ENCODE measurements at regions not wholly inside any gene's neighbourhood (a gene's known extent, or its start where the extent isn't known, plus 50 kb on each side); places are given as distances from the start of the nearest gene placed in this dataset.

DNA sequence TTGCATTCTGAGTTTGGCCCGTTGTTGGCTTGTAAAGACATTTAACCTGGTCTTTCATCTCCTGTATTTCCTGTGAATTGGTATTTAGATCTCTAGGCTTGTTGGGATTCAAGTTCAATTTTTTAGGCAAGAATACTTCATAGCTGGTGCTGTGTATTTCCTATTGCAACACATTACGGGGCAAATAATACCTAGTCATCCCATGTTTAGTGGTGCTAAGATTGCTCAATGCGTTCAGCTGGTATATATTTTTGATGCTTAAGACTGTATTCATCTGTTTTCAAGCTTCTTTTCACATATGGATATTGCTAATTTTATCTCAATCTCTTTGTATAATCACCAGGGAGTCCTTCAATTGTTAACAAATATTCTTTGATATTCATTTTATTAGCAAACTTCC is 87.5 kb upstream of the ZBTB18 start:
- no peak for TF ChIP-seq EZH2phosphoT487 (IDR thresholded peaks at IDR 0.05; ENCODE audit: borderline replicate concordance)
- TF ChIP-seq, protein P1, sequence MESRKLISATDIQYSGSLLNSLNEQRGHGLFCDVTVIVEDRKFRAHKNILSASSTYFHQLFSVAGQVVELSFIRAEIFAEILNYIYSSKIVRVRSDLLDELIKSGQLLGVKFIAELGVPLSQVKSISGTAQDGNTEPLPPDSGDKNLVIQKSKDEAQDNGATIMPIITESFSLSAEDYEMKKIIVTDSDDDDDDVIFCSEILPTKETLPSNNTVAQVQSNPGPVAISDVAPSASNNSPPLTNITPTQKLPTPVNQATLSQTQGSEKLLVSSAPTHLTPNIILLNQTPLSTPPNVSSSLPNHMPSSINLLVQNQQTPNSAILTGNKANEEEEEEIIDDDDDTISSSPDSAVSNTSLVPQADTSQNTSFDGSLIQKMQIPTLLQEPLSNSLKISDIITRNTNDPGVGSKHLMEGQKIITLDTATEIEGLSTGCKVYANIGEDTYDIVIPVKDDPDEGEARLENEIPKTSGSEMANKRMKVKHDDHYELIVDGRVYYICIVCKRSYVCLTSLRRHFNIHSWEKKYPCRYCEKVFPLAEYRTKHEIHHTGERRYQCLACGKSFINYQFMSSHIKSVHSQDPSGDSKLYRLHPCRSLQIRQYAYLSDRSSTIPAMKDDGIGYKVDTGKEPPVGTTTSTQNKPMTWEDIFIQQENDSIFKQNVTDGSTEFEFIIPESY (IDR thresholded peaks at IDR 0.05; ENCODE audit: extremely low read depth, insufficient replicate concordance, low read length): no peak
- TF ChIP-seq, protein P2, sequence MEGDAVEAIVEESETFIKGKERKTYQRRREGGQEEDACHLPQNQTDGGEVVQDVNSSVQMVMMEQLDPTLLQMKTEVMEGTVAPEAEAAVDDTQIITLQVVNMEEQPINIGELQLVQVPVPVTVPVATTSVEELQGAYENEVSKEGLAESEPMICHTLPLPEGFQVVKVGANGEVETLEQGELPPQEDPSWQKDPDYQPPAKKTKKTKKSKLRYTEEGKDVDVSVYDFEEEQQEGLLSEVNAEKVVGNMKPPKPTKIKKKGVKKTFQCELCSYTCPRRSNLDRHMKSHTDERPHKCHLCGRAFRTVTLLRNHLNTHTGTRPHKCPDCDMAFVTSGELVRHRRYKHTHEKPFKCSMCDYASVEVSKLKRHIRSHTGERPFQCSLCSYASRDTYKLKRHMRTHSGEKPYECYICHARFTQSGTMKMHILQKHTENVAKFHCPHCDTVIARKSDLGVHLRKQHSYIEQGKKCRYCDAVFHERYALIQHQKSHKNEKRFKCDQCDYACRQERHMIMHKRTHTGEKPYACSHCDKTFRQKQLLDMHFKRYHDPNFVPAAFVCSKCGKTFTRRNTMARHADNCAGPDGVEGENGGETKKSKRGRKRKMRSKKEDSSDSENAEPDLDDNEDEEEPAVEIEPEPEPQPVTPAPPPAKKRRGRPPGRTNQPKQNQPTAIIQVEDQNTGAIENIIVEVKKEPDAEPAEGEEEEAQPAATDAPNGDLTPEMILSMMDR (IDR thresholded peaks at IDR 0.05 in 2 of 3, conservative IDR thresholded peaks at IDR 0.05 in 1 of 3; ENCODE audit: borderline replicate concordance in 1 of 3, insufficient read depth in 1 of 3, low read depth in 2 of 3, low read length in 2 of 3): no peak
- TF ChIP-seq YY1 (IDR thresholded peaks at IDR 0.05; ENCODE audit: extremely low read depth, insufficient replicate concordance, low read depth, low read length): no peak
- no peak for TF ChIP-seq ZFX (IDR thresholded peaks at IDR 0.05)
- no peak for TF ChIP-seq SRF (IDR thresholded peaks at IDR 0.05; ENCODE audit: low read depth)
- TF ChIP-seq POLR2A (IDR thresholded peaks at IDR 0.05; ENCODE audit: borderline replicate concordance, extremely low read depth, insufficient read depth, insufficient read length): no peak
- no peak for TF ChIP-seq POLR2AphosphoS5 (IDR thresholded peaks at IDR 0.05; ENCODE audit: low read depth, low read length)
- TF ChIP-seq EGR1 (IDR thresholded peaks at IDR 0.05; ENCODE audit: low read depth): no peak
- TF ChIP-seq EZH2 (IDR thresholded peaks at IDR 0.05): no peak
- no peak for TF ChIP-seq SIN3A (IDR thresholded peaks at IDR 0.05; ENCODE audit: low read depth)
- TF ChIP-seq RAD21 (IDR thresholded peaks at IDR 0.05; ENCODE audit: low read depth): no peak
- TF ChIP-seq, protein P3, sequence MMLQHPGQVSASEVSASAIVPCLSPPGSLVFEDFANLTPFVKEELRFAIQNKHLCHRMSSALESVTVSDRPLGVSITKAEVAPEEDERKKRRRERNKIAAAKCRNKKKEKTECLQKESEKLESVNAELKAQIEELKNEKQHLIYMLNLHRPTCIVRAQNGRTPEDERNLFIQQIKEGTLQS (IDR thresholded peaks at IDR 0.05): no peak
